Keratinocyte (primary cell): ENCODE measurements at regions not wholly inside any gene's neighbourhood (a gene's known extent, or its start where the extent isn't known, plus 50 kb on each side); places are given as distances from the start of the nearest gene placed in this dataset.

Source experiments
- DNase-seq: peaks from one replicate; pipeline ENCODE4 v3.0.0-alpha.2; 2011; ENCODE audit warnings: low read depth, missing footprints, low spot score
- FAIRE-seq: peaks from 2 replicates; lab custom pipeline; 2011; peaks lifted over from hg19 to GRCh38; lab: Jason Lieb, UNC
- H2AFZ ChIP-seq: 2 replicates; pipeline ENCODE4 v1.6.0; 2012; ENCODE audit warnings: low read length, control low read depth, inconsistent platforms; ENCODE audit not compliant: control insufficient read depth
- H3K27ac ChIP-seq: 2 replicates; pipeline ENCODE4 v1.5.1; 2011; ENCODE audit warnings: low read length; ENCODE audit not compliant: control insufficient read depth, insufficient read depth
- H3K27me3 ChIP-seq: 3 replicates; pipeline ENCODE4 v1.6.0; 2011; ENCODE audit warnings: low read length; ENCODE audit not compliant: control insufficient read depth, insufficient read depth; ENCODE audit errors: extremely low read depth
- H3K36me3 ChIP-seq, 2 experiments: 2 replicates in 1 of 2; 3 replicates in 1 of 2; pipeline ENCODE4 v1.5.1; 2011; ENCODE audit warnings: low read length in 2 of 2, mild to moderate bottlenecking in 1 of 2; ENCODE audit not compliant: control insufficient read depth in 2 of 2, insufficient read depth in 2 of 2; ENCODE audit errors: extremely low read depth in 1 of 2
- H3K4me1 ChIP-seq: 3 replicates; pipeline ENCODE4 v1.5.1; 2011; ENCODE audit warnings: low read length; ENCODE audit not compliant: control insufficient read depth, insufficient read depth; ENCODE audit errors: extremely low read depth
- H3K4me2 ChIP-seq: 3 replicates; pipeline ENCODE4 v1.6.0; 2011; ENCODE audit warnings: low read depth, low read length; ENCODE audit not compliant: control insufficient read depth, insufficient read depth; ENCODE audit errors: extremely low read depth
- H3K4me3 ChIP-seq, 3 experiments: fragments of 200-600 bp in 1 of 3; sonication (generic) in 1 of 3; 2 replicates in 2 of 3; 3 replicates in 1 of 3; pipeline ENCODE4 v1.5.1; 2011 to 2016; ENCODE audit warnings: low read length in 3 of 3, mild to moderate bottlenecking in 3 of 3, control low read depth in 2 of 3, inconsistent platforms in 1 of 3, low read depth in 1 of 3, mixed read lengths in 1 of 3, mixed run types in 1 of 3, moderate library complexity in 1 of 3; ENCODE audit not compliant: control insufficient read depth in 2 of 3, insufficient read depth in 2 of 3; ENCODE audit errors: extremely low read depth in 1 of 3
- H3K79me2 ChIP-seq: 2 replicates; pipeline ENCODE4 v1.6.0; 2012; ENCODE audit warnings: low read length; ENCODE audit not compliant: control insufficient read depth, insufficient read depth
- H3K9ac ChIP-seq: 3 replicates; pipeline ENCODE4 v1.6.0; 2011; ENCODE audit warnings: low read length; ENCODE audit not compliant: control insufficient read depth, insufficient read depth; ENCODE audit errors: extremely low read depth
- H3K9me1 ChIP-seq: 3 replicates; pipeline ENCODE4 v1.6.0; 2011; ENCODE audit warnings: low read length; ENCODE audit not compliant: control insufficient read depth, insufficient read depth; ENCODE audit errors: extremely low read depth
- H3K9me3 ChIP-seq: 2 replicates; pipeline ENCODE4 v1.5.1; 2012; ENCODE audit warnings: low read depth, low read length; ENCODE audit not compliant: control insufficient read depth
- H4K20me1 ChIP-seq: 3 replicates; pipeline ENCODE4 v1.6.0; 2011; ENCODE audit warnings: low read length; ENCODE audit not compliant: control insufficient read depth, insufficient read depth; ENCODE audit errors: extremely low read depth
- EZH2 ChIP-seq: IDR thresholded peaks from one replicate; pipeline ENCODE4 v1.6.1; 2012; ENCODE audit warnings: inconsistent platforms, mild to moderate bottlenecking, low read length, moderate library complexity
- dilution Hi-C: fragments of 300-500 bp; cut with MboI; formaldehyde crosslinking; loops from one replicate; pipeline ENCODE4 v1.7.0; 2020; ENCODE audit warnings: low sequenced_read_pairs; ENCODE audit not compliant: extremely low pct_ligation_motif_present
- TF ChIP-seq, protein P1 (sequence below), 3 experiments: IDR thresholded peaks in 1 of 3; conservative IDR thresholded peaks in 1 of 3; optimal IDR thresholded peaks in 1 of 3; 2 replicates in 2 of 3; 3 replicates in 1 of 3; pipeline versions ENCODE3 to v1.5.1; 2011; ENCODE audit warnings: low read length in 3 of 3, mild to moderate bottlenecking in 3 of 3, moderate library complexity in 2 of 3, control low read depth in 1 of 3, inconsistent platforms in 1 of 3; ENCODE audit not compliant: insufficient read depth in 2 of 3; ENCODE audit errors: extremely low read depth in 1 of 3

DNA sequence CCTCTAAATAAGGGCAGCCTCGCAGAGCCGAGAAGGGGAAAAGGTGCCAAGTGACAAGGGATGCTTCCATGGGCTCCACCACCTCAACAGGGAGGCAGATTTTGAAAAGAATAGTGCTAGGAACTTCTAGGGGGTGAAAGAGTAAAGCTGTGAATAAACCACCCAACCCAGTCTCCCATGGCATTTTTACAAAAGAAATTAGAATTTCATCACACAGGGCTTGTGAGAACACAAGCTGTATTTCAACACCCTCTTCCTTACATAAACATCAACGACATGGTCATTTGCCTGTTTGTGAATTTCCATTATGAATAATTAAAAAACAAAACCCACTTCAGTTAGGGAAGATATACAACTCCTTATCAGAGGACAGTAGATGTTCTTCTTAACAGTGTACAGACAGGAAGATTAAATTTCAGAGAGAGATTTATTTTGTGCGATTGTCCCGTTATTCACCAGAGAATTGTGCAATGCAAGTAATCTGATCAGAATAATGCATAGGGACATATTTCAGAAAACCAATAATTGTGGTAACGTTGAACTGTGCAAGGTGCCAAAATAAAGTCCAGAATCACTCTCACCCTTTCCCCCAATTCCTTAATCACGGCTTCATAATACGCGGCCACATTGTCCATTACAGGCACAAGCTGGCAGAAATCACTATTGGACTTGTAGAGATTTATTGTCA lies 207.8 kb upstream of the MGMT start:
- no peaks in the 10 kb centered on the region for H3K9me1 ChIP-seq
- dilution Hi-C loops, result no loop called here
- no peak for FAIRE-seq

DNA sequence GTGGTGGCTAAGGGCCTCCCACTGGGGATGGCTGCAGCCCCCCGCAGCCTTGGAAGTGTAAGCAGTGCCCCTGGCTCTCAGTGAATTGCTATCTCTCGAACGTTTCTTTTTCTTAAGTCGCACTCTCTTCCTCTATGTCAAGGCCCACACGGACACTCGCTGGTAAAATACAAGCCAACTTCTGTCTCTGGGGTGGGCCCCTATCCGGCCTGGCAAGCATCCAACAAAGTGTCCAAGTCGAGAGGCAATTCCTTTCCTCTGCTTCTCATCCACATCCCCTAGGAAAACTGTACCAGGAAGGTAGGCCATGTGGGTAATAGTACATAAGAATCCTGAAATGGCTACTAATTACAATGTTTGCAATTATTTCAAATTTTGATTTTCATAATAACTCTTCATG lies 194.9 kb upstream of the MGMT start:
- dilution Hi-C loops, result no loop called here
- Histone ChIP-seq H3K4me1 (no peaks in the 10 kb centered on the region), H2AFZ (no peak overlapping the region), H3K27me3 (no peaks in the 10 kb centered on the region), H4K20me1 (no peaks in the 10 kb centered on the region), H3K9me3 (no peaks in the 10 kb centered on the region), H3K79me2 (no peaks in the 10 kb centered on the region), H3K9ac (no peak overlapping the region), H3K27ac (no peak overlapping the region), H3K9me1 (no peaks in the 10 kb centered on the region), H3K36me3 (no peaks in the 10 kb centered on the region), H3K4me2 (no peak overlapping the region), H3K4me3 (no peak overlapping the region)
- TF ChIP-seq, protein P1, sequence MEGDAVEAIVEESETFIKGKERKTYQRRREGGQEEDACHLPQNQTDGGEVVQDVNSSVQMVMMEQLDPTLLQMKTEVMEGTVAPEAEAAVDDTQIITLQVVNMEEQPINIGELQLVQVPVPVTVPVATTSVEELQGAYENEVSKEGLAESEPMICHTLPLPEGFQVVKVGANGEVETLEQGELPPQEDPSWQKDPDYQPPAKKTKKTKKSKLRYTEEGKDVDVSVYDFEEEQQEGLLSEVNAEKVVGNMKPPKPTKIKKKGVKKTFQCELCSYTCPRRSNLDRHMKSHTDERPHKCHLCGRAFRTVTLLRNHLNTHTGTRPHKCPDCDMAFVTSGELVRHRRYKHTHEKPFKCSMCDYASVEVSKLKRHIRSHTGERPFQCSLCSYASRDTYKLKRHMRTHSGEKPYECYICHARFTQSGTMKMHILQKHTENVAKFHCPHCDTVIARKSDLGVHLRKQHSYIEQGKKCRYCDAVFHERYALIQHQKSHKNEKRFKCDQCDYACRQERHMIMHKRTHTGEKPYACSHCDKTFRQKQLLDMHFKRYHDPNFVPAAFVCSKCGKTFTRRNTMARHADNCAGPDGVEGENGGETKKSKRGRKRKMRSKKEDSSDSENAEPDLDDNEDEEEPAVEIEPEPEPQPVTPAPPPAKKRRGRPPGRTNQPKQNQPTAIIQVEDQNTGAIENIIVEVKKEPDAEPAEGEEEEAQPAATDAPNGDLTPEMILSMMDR (optimal IDR thresholded peaks at IDR 0.05 in 1 of 3, IDR thresholded peaks at IDR 0.05 in 1 of 3, conservative IDR thresholded peaks at IDR 0.05 in 1 of 3; ENCODE audit: extremely low read depth in 1 of 3, insufficient read depth in 2 of 3, low read length in 3 of 3), result no peak
- TF ChIP-seq EZH2, result no peak
- DNase-seq (no peak), FAIRE-seq (no peak)

More for the DNA sequence above, 207.8 kb upstream of the MGMT start:
- H3K9ac ChIP-seq, result no peak overlapping the region
- no peak overlapping the region for H3K27ac ChIP-seq
- no peak overlapping the region for H2AFZ ChIP-seq
- no peak overlapping the region for H3K4me2 ChIP-seq
- no peaks in the 10 kb centered on the region for H3K79me2 ChIP-seq
- no peak for DNase-seq
- H3K4me3 ChIP-seq, result no peak overlapping the region
- no peaks in the 10 kb centered on the region for H3K4me1 ChIP-seq
- TF ChIP-seq EZH2, result no peak
- TF ChIP-seq, protein P1 (optimal IDR thresholded peaks at IDR 0.05 in 1 of 3, IDR thresholded peaks at IDR 0.05 in 1 of 3, conservative IDR thresholded peaks at IDR 0.05 in 1 of 3; ENCODE audit: extremely low read depth in 1 of 3, insufficient read depth in 2 of 3, low read length in 3 of 3), result no peak
- H3K36me3 ChIP-seq, result no peaks in the 10 kb centered on the region
- no peaks in the 10 kb centered on the region for H3K27me3 ChIP-seq
- no peaks in the 10 kb centered on the region for H4K20me1 ChIP-seq
- no peaks in the 10 kb centered on the region for H3K9me3 ChIP-seq
